ENCODE measurements at regions not wholly inside any gene's neighbourhood (a gene's known extent, or its start where the extent isn't known, plus 50 kb on each side); places are given as distances from the start of the nearest gene placed in this dataset.

DNA sequence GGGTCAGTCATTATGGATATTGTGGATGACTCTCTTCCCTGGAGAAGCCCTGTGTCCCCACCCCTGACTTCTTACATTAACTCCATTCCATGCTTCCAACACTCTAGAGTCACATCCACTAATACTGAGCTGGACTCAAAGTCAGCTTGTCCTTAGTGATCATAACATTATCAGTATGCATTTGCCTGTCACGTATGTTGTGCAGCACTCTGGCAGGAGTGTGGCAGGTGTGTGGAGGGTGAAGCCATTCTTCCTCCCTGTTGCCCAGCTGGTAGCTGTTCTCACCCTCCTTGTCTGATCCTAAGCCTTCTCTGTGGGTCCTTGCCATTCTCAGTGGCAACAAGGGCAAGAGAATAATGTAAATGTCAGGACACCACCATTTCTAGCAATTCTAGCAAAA lies 334.1 kb upstream of the RAB6C start:
- no peaks in the 10 kb centered on the region for H3K9me3 ChIP-seq (ENCODE audit: control insufficient read depth in 4 of 4, low read length in 3 of 4)
- WGBS: 82% methylated on average over 1 of the region's 1 CpG
- TF ChIP-seq HNF4A (conservative IDR thresholded peaks at IDR 0.05): no peak
- no peak for TF ChIP-seq SP1 (IDR thresholded peaks at IDR 0.05)
- TF ChIP-seq RXRA (IDR thresholded peaks at IDR 0.05): no peak
- no peak for TF ChIP-seq EGR1 (IDR thresholded peaks at IDR 0.05; ENCODE audit: low read depth in 2 of 2)
- no peak for TF ChIP-seq GABPA (IDR thresholded peaks at IDR 0.05 in 1 of 2, conservative IDR thresholded peaks at IDR 0.05 in 1 of 2)
- no peak for TF ChIP-seq HNF4G (IDR thresholded peaks at IDR 0.05)
- TF ChIP-seq, protein P1, sequence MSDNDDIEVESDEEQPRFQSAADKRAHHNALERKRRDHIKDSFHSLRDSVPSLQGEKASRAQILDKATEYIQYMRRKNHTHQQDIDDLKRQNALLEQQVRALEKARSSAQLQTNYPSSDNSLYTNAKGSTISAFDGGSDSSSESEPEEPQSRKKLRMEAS (IDR thresholded peaks at IDR 0.05): no peak
- TF ChIP-seq, protein P2, sequence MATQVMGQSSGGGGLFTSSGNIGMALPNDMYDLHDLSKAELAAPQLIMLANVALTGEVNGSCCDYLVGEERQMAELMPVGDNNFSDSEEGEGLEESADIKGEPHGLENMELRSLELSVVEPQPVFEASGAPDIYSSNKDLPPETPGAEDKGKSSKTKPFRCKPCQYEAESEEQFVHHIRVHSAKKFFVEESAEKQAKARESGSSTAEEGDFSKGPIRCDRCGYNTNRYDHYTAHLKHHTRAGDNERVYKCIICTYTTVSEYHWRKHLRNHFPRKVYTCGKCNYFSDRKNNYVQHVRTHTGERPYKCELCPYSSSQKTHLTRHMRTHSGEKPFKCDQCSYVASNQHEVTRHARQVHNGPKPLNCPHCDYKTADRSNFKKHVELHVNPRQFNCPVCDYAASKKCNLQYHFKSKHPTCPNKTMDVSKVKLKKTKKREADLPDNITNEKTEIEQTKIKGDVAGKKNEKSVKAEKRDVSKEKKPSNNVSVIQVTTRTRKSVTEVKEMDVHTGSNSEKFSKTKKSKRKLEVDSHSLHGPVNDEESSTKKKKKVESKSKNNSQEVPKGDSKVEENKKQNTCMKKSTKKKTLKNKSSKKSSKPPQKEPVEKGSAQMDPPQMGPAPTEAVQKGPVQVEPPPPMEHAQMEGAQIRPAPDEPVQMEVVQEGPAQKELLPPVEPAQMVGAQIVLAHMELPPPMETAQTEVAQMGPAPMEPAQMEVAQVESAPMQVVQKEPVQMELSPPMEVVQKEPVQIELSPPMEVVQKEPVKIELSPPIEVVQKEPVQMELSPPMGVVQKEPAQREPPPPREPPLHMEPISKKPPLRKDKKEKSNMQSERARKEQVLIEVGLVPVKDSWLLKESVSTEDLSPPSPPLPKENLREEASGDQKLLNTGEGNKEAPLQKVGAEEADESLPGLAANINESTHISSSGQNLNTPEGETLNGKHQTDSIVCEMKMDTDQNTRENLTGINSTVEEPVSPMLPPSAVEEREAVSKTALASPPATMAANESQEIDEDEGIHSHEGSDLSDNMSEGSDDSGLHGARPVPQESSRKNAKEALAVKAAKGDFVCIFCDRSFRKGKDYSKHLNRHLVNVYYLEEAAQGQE (IDR thresholded peaks at IDR 0.05): no peak
- TF ChIP-seq, protein P3, sequence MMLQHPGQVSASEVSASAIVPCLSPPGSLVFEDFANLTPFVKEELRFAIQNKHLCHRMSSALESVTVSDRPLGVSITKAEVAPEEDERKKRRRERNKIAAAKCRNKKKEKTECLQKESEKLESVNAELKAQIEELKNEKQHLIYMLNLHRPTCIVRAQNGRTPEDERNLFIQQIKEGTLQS (IDR thresholded peaks at IDR 0.05): no peak
- TF ChIP-seq TAF1 (conservative IDR thresholded peaks at IDR 0.05): no peak
- TF ChIP-seq FOXA1 (IDR thresholded peaks at IDR 0.05): no peak
- no peak for TF ChIP-seq JUND (IDR thresholded peaks at IDR 0.05)
- TF ChIP-seq, protein P4, sequence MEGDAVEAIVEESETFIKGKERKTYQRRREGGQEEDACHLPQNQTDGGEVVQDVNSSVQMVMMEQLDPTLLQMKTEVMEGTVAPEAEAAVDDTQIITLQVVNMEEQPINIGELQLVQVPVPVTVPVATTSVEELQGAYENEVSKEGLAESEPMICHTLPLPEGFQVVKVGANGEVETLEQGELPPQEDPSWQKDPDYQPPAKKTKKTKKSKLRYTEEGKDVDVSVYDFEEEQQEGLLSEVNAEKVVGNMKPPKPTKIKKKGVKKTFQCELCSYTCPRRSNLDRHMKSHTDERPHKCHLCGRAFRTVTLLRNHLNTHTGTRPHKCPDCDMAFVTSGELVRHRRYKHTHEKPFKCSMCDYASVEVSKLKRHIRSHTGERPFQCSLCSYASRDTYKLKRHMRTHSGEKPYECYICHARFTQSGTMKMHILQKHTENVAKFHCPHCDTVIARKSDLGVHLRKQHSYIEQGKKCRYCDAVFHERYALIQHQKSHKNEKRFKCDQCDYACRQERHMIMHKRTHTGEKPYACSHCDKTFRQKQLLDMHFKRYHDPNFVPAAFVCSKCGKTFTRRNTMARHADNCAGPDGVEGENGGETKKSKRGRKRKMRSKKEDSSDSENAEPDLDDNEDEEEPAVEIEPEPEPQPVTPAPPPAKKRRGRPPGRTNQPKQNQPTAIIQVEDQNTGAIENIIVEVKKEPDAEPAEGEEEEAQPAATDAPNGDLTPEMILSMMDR (IDR thresholded peaks at IDR 0.05; ENCODE audit: low read depth, low read length, missing input control): no peak
- TF ChIP-seq RAD21 (IDR thresholded peaks at IDR 0.05): no peak
- no peak for TF ChIP-seq NR2F2 (IDR thresholded peaks at IDR 0.05)
- DNase-seq (ENCODE audit: low spot score): no peak
- no peaks in the 10 kb centered on the region for H3K4me1 ChIP-seq (ENCODE audit: control insufficient read depth in 4 of 4, insufficient read depth in 4 of 4, low read length in 3 of 4)
- H3K4me3 ChIP-seq (ENCODE audit: low read depth in 1 of 3, low read length in 3 of 3): no peak overlapping the region
- no peaks in the 10 kb centered on the region for H3K27me3 ChIP-seq (ENCODE audit: control insufficient read depth in 4 of 4, insufficient read depth in 4 of 4, low read length in 3 of 4)
- no peaks in the 10 kb centered on the region for H3K36me3 ChIP-seq (ENCODE audit: control insufficient read depth in 4 of 4, insufficient read depth in 3 of 4, low read depth in 1 of 4, low read length in 3 of 4)
- H3K27ac ChIP-seq (ENCODE audit: low read depth in 1 of 2, low read length in 2 of 2): no peak overlapping the region
- no peak overlapping the region for H3K9ac ChIP-seq (ENCODE audit: low read depth in 1 of 2, low read length in 2 of 2)

DNA sequence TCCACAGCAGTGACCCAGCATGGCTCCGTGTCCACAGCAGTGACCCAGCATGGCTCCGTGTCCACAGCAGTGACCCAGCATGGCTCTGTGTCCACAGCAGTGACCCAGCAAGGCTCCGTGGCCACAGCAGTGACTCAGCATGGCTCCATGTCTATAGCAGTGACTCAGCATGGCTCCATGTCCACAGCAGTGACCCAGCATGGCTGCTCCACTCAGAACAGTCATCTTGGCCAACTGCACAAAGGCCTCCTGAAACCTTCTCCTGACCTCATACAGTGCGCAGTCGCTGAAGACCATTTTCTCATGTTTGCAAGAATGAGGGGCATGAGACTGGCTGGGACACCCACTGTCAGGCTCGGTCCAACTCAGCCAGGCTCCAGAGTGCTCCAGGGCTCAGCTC lies 333.4 kb upstream of the RAB6C start:
- no peak overlapping the region for H3K4me3 ChIP-seq (ENCODE audit: low read depth in 1 of 3, low read length in 3 of 3)
- H3K27ac ChIP-seq (ENCODE audit: low read depth in 1 of 2, low read length in 2 of 2): no peak overlapping the region
- H3K9ac ChIP-seq (ENCODE audit: low read depth in 1 of 2, low read length in 2 of 2): no peak overlapping the region
- H3K27me3 ChIP-seq (ENCODE audit: control insufficient read depth in 4 of 4, insufficient read depth in 4 of 4, low read length in 3 of 4): no peaks in the 10 kb centered on the region
- no peak for DNase-seq (ENCODE audit: low spot score)
- H3K9me3 ChIP-seq (ENCODE audit: control insufficient read depth in 4 of 4, low read length in 3 of 4): no peaks in the 10 kb centered on the region
- H3K36me3 ChIP-seq (ENCODE audit: control insufficient read depth in 4 of 4, insufficient read depth in 3 of 4, low read depth in 1 of 4, low read length in 3 of 4): no peaks in the 10 kb centered on the region
- no peaks in the 10 kb centered on the region for H3K4me1 ChIP-seq (ENCODE audit: control insufficient read depth in 4 of 4, insufficient read depth in 4 of 4, low read length in 3 of 4)
- WGBS: 87% methylated on average over 6 of the region's 6 CpGs
- TF ChIP-seq HNF4A (conservative IDR thresholded peaks at IDR 0.05) (no peak), GABPA (IDR thresholded peaks at IDR 0.05 in 1 of 2, conservative IDR thresholded peaks at IDR 0.05 in 1 of 2) (no peak), TAF1 (conservative IDR thresholded peaks at IDR 0.05) (no peak), FOXA1 (IDR thresholded peaks at IDR 0.05) (no peak), HNF4G (IDR thresholded peaks at IDR 0.05) (no peak), FOXA2 (IDR thresholded peaks at IDR 0.05) (no peak), RXRA (IDR thresholded peaks at IDR 0.05) (no peak)
- TF ChIP-seq, protein P3 (IDR thresholded peaks at IDR 0.05): no peak
- TF ChIP-seq, protein P4 (IDR thresholded peaks at IDR 0.05; ENCODE audit: low read depth, low read length, missing input control): no peak

Data from liver (tissue), 8 donors.